GM12878 (cell line): ENCODE measurements at regions not wholly inside any gene's neighbourhood (a gene's known extent, or its start where the extent isn't known, plus 50 kb on each side); places are given as distances from the start of the nearest gene placed in this dataset.

Experiments
- ATAC-seq: fragments of 200-7000 bp; cut with Tn5 transposase; 3 replicates; pipeline ENCODE4 v1.9.1; 2020; ENCODE audit warnings: mild to moderate bottlenecking, moderate library complexity
- BruUV-seq: library from RNA; stranded (reverse); fragments of 400-500 nt; replicated peaks from 2 replicates; lab custom pipeline; 2021; lab: Mats Ljungman, UMichigan
- CTCF ChIA-PET: fragments of 300-600 bp; sonication (Branson Sonifier 250); formaldehyde crosslinking; extraction: SDS; loops from one replicate; lab custom pipeline; 2021; ENCODE audit warnings: inconsistent platforms; lab: Yijun Ruan, JAX
- POLR2A ChIA-PET: fragments of 350-600 bp; formaldehyde crosslinking; extraction: SDS; loops from one replicate; lab custom pipeline; 2021; ENCODE audit warnings: inconsistent platforms; lab: Charles Lee
- RAD21 ChIA-PET: fragments of 300-600 bp; sonication (Branson Sonifier 250); formaldehyde crosslinking; loops from one replicate; lab custom pipeline; 2023; ENCODE audit warnings: antibody characterized with exemption; ENCODE audit not compliant: unreplicated experiment; lab: Charles Lee
- SMC1A ChIA-PET: fragments of 300-600 bp; sonication (Branson Sonifier 250); formaldehyde crosslinking; loops from one replicate; lab custom pipeline; 2023; ENCODE audit not compliant: unreplicated experiment, uncharacterized antibody; lab: Charles Lee
- DNase-seq: peaks from one replicate; pipeline ENCODE4 v3.0.0-alpha.2; 2011; ENCODE audit warnings: low read depth, low spot score
- FAIRE-seq: peaks from 3 replicates; lab custom pipeline; 2011; peaks lifted over from hg19 to GRCh38; lab: Jason Lieb, UNC
- H2AFZ ChIP-seq: 2 replicates; pipeline ENCODE4 v1.6.0; 2011; ENCODE audit warnings: low read depth, low read length, control low read depth; ENCODE audit not compliant: control insufficient read depth
- H3K27ac ChIP-seq: 2 replicates; pipeline ENCODE4 v1.5.1; 2011; ENCODE audit warnings: control low read depth; ENCODE audit not compliant: control insufficient read depth, insufficient read depth
- H3K27me3 ChIP-seq, 2 experiments: replicated peaks in 1 of 2; 2 replicates each; pipeline versions ENCODE4 v1.6.0 to v1.6.1; 2011; ENCODE audit warnings: low read length in 1 of 2; ENCODE audit not compliant: control insufficient read depth in 2 of 2, insufficient read depth in 2 of 2
- H3K36me3 ChIP-seq, 2 experiments: 2 replicates each; pipeline ENCODE4 v1.5.1; 2011; ENCODE audit warnings: low read length in 1 of 2; ENCODE audit not compliant: control insufficient read depth in 2 of 2, insufficient read depth in 2 of 2
- H3K4me1 ChIP-seq: 2 replicates; pipeline ENCODE4 v1.6.1; 2011; ENCODE audit warnings: mild to moderate bottlenecking, low read length, moderate library complexity, mixed read lengths; ENCODE audit not compliant: control insufficient read depth, insufficient read depth
- H3K4me2 ChIP-seq: 2 replicates; pipeline ENCODE4 v1.6.0; 2011; ENCODE audit warnings: control low read depth; ENCODE audit not compliant: control insufficient read depth, insufficient read depth
- H3K4me3 ChIP-seq: fragments of 200-600 bp; sonication (generic); 2 replicates; pipeline ENCODE4 v1.5.1; 2016
- H3K79me2 ChIP-seq: 2 replicates; pipeline ENCODE4 v1.6.0; 2011; ENCODE audit warnings: low read length; ENCODE audit not compliant: control insufficient read depth, insufficient read depth
- H3K9ac ChIP-seq: 2 replicates; pipeline ENCODE4 v1.8.0; 2011; ENCODE audit warnings: low read length, control low read depth, mixed read lengths; ENCODE audit not compliant: control insufficient read depth, insufficient read depth
- H3K9me3 ChIP-seq: replicated peaks from 3 replicates; pipeline ENCODE4 v1.5.1; 2011; ENCODE audit warnings: mild to moderate bottlenecking, low read length; ENCODE audit not compliant: control insufficient read depth, insufficient read depth
- H4K20me1 ChIP-seq: 2 replicates; pipeline ENCODE4 v1.6.0; 2011; ENCODE audit not compliant: control insufficient read depth, insufficient read depth
- ATF7 ChIP-seq: fragments of 450-650 bp; IDR thresholded peaks from 2 replicates; pipeline ENCODE4 v1.6.1; 2016; ENCODE audit warnings: low read depth, mild to moderate bottlenecking
- BMI1 ChIP-seq: fragments of 450-650 bp; IDR thresholded peaks from 2 replicates; pipeline ENCODE4 v1.6.1; 2016; ENCODE audit warnings: mild to moderate bottlenecking, moderate library complexity, borderline replicate concordance
- CREM ChIP-seq: IDR thresholded peaks from 2 replicates; pipeline ENCODE4 v1.6.1; 2014; ENCODE audit warnings: antibody characterized with exemption, low read depth
- MYB ChIP-seq: fragments of 150-350 bp; IDR thresholded peaks from 2 replicates; pipeline ENCODE4 v1.6.1; 2014; ENCODE audit warnings: mild to moderate bottlenecking, low read depth, low read length, borderline replicate concordance
- STAT3 ChIP-seq: IDR thresholded peaks from 2 replicates; pipeline ENCODE4 v1.6.1; 2011; ENCODE audit warnings: low read depth, low read length, improper control_type of control experiment
- TARDBP ChIP-seq: IDR thresholded peaks from 2 replicates; pipeline ENCODE4 v1.6.1; 2016; ENCODE audit warnings: borderline replicate concordance
- WGBS: methylation state at CpG from one replicate; pipeline ENCODE4 v1.1.6; 2016; ENCODE audit warnings: low lambda C conversion rate; ENCODE audit not compliant: insufficient replicate concordance, insufficient coverage; ENCODE audit errors: missing lambda C conversion rate; 5-methylcytosine and 5-hydroxymethylcytosine counted together
- in situ Hi-C: fragments of 300-500 bp; cut with MboI; formaldehyde crosslinking; loops from 9 replicates; pipeline ENCODE4 v1.14.3; 2018; ENCODE audit warnings: mixed read lengths
- intact Hi-C: fragments of 100-400 bp; cut with micrococcal nuclease; formaldehyde crosslinking; loops from one replicate; pipeline ENCODE4 v1.14.2; 2022; ENCODE audit not compliant: unreplicated experiment
- TF ChIP-seq, protein P1 (sequence below): fragments of 450-650 bp; IDR thresholded peaks from 2 replicates; pipeline ENCODE4 v1.6.1; 2017; ENCODE audit warnings: mild to moderate bottlenecking, moderate library complexity
- TF ChIP-seq, protein P2 (sequence below): fragments of 450-650 bp; IDR thresholded peaks from 2 replicates; pipeline ENCODE4 v1.6.1; 2017; ENCODE audit warnings: mild to moderate bottlenecking, low read depth, inconsistent platforms; ENCODE audit not compliant: poor library complexity, severe bottlenecking
- TF ChIP-seq, protein P3 (sequence below): IDR thresholded peaks from 2 replicates; pipeline ENCODE4 v1.6.1; 2012; ENCODE audit warnings: low read depth, low read length, improper control_type of control experiment

DNA sequence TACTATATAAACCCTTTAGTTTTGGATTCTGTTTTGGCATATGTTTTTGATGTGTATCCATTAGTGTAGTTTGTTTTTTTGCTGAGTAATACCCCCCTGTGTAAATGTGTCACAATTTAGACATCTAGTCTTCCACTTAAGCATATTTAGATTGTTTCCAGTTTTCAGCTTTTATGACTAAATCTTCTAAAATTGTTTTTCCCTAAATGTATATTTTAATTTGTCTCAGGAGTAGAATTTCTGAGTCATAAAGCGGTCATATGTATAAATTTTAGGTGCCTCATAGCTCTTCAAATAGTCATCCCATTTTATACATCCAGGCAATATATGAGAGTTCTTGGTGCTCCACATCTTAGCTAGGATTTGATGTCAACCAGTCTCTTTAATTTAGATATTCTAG is 1348.0 kb downstream of the MRPL39 start (continued):
- TF ChIP-seq, protein P1, sequence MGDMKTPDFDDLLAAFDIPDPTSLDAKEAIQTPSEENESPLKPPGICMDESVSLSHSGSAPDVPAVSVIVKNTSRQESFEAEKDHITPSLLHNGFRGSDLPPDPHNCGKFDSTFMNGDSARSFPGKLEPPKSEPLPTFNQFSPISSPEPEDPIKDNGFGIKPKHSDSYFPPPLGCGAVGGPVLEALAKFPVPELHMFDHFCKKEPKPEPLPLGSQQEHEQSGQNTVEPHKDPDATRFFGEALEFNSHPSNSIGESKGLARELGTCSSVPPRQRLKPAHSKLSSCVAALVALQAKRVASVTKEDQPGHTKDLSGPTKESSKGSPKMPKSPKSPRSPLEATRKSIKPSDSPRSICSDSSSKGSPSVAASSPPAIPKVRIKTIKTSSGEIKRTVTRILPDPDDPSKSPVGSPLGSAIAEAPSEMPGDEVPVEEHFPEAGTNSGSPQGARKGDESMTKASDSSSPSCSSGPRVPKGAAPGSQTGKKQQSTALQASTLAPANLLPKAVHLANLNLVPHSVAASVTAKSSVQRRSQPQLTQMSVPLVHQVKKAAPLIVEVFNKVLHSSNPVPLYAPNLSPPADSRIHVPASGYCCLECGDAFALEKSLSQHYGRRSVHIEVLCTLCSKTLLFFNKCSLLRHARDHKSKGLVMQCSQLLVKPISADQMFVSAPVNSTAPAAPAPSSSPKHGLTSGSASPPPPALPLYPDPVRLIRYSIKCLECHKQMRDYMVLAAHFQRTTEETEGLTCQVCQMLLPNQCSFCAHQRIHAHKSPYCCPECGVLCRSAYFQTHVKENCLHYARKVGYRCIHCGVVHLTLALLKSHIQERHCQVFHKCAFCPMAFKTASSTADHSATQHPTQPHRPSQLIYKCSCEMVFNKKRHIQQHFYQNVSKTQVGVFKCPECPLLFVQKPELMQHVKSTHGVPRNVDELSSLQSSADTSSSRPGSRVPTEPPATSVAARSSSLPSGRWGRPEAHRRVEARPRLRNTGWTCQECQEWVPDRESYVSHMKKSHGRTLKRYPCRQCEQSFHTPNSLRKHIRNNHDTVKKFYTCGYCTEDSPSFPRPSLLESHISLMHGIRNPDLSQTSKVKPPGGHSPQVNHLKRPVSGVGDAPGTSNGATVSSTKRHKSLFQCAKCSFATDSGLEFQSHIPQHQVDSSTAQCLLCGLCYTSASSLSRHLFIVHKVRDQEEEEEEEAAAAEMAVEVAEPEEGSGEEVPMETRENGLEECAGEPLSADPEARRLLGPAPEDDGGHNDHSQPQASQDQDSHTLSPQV, result no peak

DNA sequence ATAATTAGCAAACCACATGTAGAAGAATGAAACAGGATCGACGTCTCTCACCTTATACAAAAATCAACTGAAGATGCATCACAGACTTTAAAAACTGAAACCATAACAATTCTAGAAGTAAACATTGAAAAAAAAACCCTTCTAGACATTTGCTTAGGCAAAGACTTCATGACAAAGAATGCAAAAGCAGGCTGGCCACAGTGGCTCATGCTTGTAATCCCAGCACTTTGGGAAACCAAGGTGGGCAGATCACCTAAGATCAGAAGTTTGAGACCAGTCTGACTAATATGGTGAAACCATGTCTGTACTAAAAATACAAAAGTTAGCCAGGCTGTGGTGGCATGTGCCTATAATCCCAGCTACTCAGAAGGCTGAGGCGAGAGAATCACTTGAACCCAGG is 1351.7 kb downstream of the MRPL39 start:
- H3K27ac ChIP-seq, result no peak overlapping the region
- no peaks in the 10 kb centered on the region for H4K20me1 ChIP-seq
- SMC1A ChIA-PET, result no interaction called here
- no peaks in the 10 kb centered on the region for H3K9me3 ChIP-seq
- H3K4me2 ChIP-seq, result no peak overlapping the region
- WGBS, result 0% methylated on average over 3 of the region's 3 CpGs
- no peak overlapping the region for H3K9ac ChIP-seq
- POLR2A ChIA-PET, result no interaction called here
- BruUV-seq, result no TSS peak
- FAIRE-seq (no peak), ATAC-seq (peak; percentile 75), DNase-seq (no peak)
- no peak overlapping the region for H2AFZ ChIP-seq
- H3K27me3 ChIP-seq, result no peaks in the 10 kb centered on the region
- no peaks in the 10 kb centered on the region for H3K4me1 ChIP-seq
- in situ Hi-C loops (no loop called here), intact Hi-C loops (no loop called here)
- RAD21 ChIA-PET, result no interaction called here
- CTCF ChIA-PET, result no interaction called here
- no peaks in the 10 kb centered on the region for H3K79me2 ChIP-seq
- H3K4me3 ChIP-seq, result no peak overlapping the region
- H3K36me3 ChIP-seq, result no peaks in the 10 kb centered on the region
- no peak for TF ChIP-seq STAT3
- no peak for TF ChIP-seq TARDBP
- TF ChIP-seq CREM, result no peak
- TF ChIP-seq BMI1, result no peak
- TF ChIP-seq, protein P2, sequence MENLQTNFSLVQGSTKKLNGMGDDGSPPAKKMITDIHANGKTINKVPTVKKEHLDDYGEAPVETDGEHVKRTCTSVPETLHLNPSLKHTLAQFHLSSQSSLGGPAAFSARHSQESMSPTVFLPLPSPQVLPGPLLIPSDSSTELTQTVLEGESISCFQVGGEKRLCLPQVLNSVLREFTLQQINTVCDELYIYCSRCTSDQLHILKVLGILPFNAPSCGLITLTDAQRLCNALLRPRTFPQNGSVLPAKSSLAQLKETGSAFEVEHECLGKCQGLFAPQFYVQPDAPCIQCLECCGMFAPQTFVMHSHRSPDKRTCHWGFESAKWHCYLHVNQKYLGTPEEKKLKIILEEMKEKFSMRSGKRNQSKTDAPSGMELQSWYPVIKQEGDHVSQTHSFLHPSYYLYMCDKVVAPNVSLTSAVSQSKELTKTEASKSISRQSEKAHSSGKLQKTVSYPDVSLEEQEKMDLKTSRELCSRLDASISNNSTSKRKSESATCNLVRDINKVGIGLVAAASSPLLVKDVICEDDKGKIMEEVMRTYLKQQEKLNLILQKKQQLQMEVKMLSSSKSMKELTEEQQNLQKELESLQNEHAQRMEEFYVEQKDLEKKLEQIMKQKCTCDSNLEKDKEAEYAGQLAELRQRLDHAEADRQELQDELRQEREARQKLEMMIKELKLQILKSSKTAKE, result no peak
- no peak for TF ChIP-seq ATF7
- TF ChIP-seq, protein P3, sequence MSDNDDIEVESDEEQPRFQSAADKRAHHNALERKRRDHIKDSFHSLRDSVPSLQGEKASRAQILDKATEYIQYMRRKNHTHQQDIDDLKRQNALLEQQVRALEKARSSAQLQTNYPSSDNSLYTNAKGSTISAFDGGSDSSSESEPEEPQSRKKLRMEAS, result no peak
- no peak for TF ChIP-seq MYB
